Uterus (tissue), 2 donors: ENCODE measurements at regions not wholly inside any gene's neighbourhood (a gene's known extent, or its start where the extent isn't known, plus 50 kb on each side); places are given as distances from the start of the nearest gene placed in this dataset.

ENCODE experiments used
- POLR2A ChIP-seq, 2 donors: fragments of 450-650 bp; IDR thresholded peaks; one replicate each; pipeline ENCODE4 v1.6.1; 2016; ENCODE audit warnings: antibody characterized with exemption in 2 of 2, mild to moderate bottlenecking in 1 of 2, moderate library complexity in 1 of 2
- TF ChIP-seq, protein P1 (sequence below), 4 experiments: fragments of 200-600 bp in 2 of 4; fragments of 450-650 bp in 2 of 4; sonication (generic) in 2 of 4; IDR thresholded peaks; one replicate each; pipeline ENCODE4 v1.5.1; 2016 to 2019; ENCODE audit warnings: antibody characterized with exemption in 4 of 4, mild to moderate bottlenecking in 2 of 4, moderate library complexity in 1 of 4

DNA sequence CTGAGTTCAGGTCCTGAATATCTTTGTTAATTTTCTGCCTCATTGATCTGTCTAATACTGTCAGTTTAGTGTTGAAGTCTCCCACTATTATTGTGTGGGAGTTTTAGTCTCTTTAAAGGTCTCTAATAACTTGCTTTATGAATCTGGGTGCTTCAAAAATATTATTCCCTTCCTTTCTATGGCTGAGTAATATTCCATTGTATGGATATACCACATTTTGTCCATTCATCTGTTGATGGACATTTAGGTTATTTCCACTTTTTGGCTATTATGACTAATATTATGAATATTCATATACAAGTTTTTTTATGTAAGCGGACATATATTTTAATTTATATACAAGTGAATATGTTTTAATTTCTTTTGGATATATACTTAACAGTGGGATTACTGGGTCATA lies 82.7 kb downstream of the SDR9C7 start:
- TF ChIP-seq, protein P1, sequence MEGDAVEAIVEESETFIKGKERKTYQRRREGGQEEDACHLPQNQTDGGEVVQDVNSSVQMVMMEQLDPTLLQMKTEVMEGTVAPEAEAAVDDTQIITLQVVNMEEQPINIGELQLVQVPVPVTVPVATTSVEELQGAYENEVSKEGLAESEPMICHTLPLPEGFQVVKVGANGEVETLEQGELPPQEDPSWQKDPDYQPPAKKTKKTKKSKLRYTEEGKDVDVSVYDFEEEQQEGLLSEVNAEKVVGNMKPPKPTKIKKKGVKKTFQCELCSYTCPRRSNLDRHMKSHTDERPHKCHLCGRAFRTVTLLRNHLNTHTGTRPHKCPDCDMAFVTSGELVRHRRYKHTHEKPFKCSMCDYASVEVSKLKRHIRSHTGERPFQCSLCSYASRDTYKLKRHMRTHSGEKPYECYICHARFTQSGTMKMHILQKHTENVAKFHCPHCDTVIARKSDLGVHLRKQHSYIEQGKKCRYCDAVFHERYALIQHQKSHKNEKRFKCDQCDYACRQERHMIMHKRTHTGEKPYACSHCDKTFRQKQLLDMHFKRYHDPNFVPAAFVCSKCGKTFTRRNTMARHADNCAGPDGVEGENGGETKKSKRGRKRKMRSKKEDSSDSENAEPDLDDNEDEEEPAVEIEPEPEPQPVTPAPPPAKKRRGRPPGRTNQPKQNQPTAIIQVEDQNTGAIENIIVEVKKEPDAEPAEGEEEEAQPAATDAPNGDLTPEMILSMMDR (IDR thresholded peaks at IDR 0.05), result no peak
- TF ChIP-seq POLR2A (IDR thresholded peaks at IDR 0.05), result no peak
